ENCODE measurements at regions not wholly inside any gene's neighbourhood (a gene's known extent, or its start where the extent isn't known, plus 50 kb on each side); places are given as distances from the start of the nearest gene placed in this dataset.

DNA sequence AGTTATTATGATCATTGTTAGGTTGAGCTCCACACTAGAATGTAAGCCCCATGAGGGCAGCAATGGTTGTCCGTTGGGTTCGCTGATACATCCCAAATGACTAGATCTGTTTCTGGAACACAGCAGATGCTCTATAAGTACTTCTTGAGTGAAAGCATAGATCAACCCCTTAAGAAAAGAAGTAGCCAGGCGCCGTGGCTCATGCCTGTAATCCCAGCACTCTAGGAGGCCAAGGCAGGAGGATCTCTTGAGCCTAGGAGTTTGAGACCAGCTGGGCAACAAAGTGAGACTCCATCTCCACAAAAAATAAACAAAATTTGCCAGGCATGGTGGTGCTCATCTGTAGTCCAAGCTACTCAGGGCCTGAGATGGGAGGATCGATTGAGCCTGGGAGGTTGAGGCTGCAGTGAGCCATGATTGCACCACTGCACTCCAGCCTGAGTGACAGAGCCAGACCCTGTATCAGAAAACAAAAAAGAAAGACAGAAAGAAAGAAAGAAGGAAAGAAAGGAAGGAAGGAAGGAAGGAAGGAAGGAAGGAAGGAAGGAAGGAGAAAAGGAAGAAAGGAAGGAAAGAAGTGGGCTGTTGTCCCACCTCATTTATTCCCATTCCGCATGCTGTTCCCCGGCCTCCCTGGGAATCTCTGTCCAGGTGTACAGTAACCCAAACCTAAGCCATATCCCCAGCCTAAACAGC is 54.4 kb upstream of the RPL38 start:
- TF ChIP-seq POU2F2 (IDR thresholded peaks at IDR 0.05; ENCODE audit: low read depth, low read length): no peak
- no peak for TF ChIP-seq POLR2A (IDR thresholded peaks at IDR 0.05; ENCODE audit: low read depth, low read length)
- no peak for TF ChIP-seq POLR2AphosphoS5 (IDR thresholded peaks at IDR 0.05; ENCODE audit: low read depth, low read length)
- no peak for TF ChIP-seq PAX5 (IDR thresholded peaks at IDR 0.05; ENCODE audit: insufficient read depth, low read length, severe bottlenecking)
- FAIRE-seq: no peak
- no peak for DNase-seq (ENCODE audit: insufficient read length, low spot score)

DNA sequence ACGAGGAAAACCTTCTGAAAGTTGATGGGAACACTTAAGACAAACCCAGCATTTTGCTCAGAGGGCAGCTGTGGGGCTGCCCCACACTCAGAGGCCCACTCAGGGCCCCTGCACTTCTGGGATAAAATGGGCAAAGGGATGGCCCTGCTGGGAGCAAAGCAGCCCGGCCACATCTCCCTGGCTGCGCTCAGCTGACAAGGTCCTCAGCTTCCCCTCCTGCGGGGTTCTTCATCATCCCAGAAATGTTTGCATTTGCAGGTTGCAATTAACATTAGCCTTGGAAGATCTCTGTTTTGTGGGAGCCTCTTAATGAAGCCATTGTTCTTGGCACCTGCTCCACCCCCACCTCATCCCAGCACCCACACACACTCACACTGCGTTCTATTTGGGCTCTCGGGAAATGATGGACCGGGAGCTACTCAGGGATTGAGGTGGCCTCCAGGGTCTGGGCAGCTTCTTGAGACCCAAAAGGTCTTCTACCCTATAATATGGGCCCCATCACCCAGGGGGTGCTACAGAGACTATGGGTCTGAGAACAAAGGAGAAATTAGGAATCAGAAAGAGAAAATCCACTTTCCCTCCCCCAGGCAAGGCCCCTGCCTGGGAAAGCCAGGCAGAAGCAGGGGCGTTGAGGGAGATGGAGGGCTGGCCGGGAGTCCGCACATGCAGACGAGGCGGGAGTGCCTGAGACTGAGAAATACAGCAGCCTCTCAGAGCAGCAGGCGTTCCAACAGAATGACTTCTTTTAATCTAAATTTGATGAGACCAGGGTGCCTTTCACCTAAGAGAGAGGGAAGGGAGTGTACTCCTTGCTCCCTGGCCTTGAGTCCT is 53.7 kb upstream of the RPL38 start:
- DNase-seq (ENCODE audit: insufficient read length, low spot score) (no peak), FAIRE-seq (no peak)
- TF ChIP-seq TAF1 (IDR thresholded peaks at IDR 0.05; ENCODE audit: low read depth, low read length) (no peak), POU2F2 (IDR thresholded peaks at IDR 0.05; ENCODE audit: low read depth, low read length) (no peak), POLR2AphosphoS5 (IDR thresholded peaks at IDR 0.05; ENCODE audit: low read depth, low read length) (no peak), PAX5 (IDR thresholded peaks at IDR 0.05; ENCODE audit: insufficient read depth, low read length, severe bottlenecking) (no peak)

DNA sequence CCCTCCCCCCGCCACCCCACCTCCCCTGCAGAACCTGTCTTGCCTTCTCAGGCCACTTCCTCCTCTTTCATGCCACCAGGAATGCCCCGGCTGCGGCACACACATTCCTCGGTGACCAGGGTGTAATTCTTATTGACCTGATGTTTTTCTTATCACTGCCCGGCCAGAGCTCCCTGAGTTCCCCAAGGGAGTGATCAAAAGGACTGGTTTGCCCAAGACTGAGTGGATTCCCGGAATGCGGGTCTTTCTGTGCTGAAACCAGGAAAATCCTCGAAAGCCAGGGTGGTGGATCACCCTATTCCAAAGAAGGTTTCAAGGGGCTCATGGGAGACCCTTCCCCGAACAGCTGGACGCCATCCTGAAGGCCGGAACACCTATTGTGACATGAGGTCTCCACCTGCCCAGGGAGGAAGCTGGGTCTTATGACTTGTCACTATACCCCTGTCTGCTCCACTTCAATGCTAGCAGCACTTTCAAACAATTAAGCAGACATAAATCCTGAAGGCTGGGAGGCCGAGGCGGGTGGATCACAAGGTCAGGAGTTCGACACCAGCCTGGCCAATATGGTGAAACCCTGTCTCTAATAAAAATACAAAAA is 53.0 kb upstream of the RPL38 start:
- no peak for TF ChIP-seq SPI1 (IDR thresholded peaks at IDR 0.05; ENCODE audit: low read depth, low read length)
- no peak for TF ChIP-seq POU2F2 (IDR thresholded peaks at IDR 0.05; ENCODE audit: low read depth, low read length)
- no peak for TF ChIP-seq POLR2A (IDR thresholded peaks at IDR 0.05; ENCODE audit: low read depth, low read length)
- no peak for TF ChIP-seq TAF1 (IDR thresholded peaks at IDR 0.05; ENCODE audit: low read depth, low read length)
- no peak for TF ChIP-seq POLR2AphosphoS5 (IDR thresholded peaks at IDR 0.05; ENCODE audit: low read depth, low read length)
- TF ChIP-seq PAX5 (IDR thresholded peaks at IDR 0.05; ENCODE audit: insufficient read depth, low read length, severe bottlenecking): no peak
- no peak for FAIRE-seq
- no peak for DNase-seq (ENCODE audit: insufficient read length, low spot score)

DNA sequence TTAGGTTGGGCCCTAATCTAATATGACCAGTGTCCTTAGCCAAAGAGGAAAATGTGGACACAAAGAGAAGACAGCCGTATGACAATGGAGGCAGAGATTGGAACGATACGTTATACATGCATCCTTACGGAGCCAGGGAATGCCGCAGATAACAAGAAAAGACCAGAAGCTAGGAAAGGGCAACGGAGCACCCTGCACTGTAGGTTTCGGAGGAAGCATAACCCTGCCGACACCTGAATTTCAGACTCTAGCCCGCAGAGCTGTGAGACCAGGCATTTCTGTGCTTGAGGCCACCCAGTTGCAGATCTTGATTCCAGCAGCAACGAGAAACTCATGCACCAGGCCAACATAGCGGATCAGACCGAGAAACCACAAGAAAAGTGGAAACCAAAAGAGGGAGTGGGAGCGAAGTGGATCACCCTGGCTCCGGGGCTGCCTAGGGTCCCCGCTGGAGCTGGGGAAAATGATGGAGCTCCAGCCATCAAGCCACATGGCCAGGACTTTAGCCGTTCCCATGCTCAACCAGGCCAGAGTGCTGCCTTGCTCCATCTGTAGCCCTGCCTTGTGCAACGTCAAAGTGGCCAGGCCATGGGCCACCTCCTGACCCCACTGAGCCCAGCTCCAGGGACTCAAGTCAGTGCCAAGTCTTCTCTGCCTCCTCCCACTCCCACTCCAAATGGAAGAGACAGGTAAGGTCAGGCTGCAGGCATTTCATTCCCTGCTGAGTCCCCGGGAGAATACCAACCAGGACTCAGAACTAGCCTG is 51.7 kb upstream of the RPL38 start:
- FAIRE-seq: no peak

DNA sequence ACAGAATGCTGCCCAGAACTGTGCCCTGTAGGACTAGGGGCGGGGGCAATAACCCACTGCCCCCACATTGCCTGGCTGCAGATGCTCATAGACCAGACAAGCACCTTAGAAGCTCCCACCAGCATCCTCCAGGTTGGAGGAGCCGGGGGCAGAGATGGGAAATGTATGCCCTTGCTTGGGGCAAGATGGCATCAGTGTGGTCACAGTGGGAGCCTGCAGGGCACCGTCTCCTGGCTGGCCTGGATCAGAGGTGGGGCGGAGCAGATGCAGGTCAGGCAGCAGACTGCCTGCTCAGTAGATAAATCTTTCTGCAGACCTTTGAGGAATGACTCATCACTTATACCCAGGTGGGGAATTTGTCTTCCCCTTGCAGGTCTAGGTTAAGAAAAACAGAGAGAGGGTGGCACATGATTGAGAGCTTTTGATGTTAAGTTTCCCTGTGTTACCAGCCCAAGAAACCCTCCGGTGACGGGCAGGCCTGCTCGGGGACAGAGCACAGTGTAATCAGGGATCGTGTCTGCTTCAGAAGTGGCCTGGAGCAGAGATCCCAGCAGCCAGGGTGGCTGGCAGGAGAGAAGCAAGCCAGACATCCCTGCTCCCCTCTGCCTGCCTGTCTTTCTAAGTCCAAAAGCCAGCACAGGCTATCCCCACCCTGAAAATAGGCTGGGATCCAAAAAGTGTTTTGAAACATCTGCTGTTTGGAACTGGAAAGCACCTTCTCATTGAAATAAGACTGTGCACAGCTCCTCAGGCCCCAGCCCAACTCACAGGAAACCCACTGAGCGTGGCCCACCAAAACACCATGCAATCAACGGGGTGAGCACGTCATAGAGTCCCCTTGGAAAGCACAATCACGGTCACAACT is 50.7 kb upstream of the RPL38 start:
- TF ChIP-seq TAF1 (IDR thresholded peaks at IDR 0.05; ENCODE audit: low read depth, low read length): no peak
- TF ChIP-seq POLR2AphosphoS5 (IDR thresholded peaks at IDR 0.05; ENCODE audit: low read depth, low read length): no peak
- no peak for TF ChIP-seq SPI1 (IDR thresholded peaks at IDR 0.05; ENCODE audit: low read depth, low read length)
- no peak for TF ChIP-seq PAX5 (IDR thresholded peaks at IDR 0.05; ENCODE audit: insufficient read depth, low read length, severe bottlenecking)
- TF ChIP-seq POU2F2 (IDR thresholded peaks at IDR 0.05; ENCODE audit: low read depth, low read length): no peak
- no peak for TF ChIP-seq POLR2A (IDR thresholded peaks at IDR 0.05; ENCODE audit: low read depth, low read length)
- DNase-seq (ENCODE audit: insufficient read length, low spot score) (no peak), FAIRE-seq (no peak)

More for the DNA sequence above, 51.7 kb upstream of the RPL38 start:
- TF ChIP-seq TAF1 (IDR thresholded peaks at IDR 0.05; ENCODE audit: low read depth, low read length) (no peak), POLR2AphosphoS5 (IDR thresholded peaks at IDR 0.05; ENCODE audit: low read depth, low read length) (no peak), POLR2A (IDR thresholded peaks at IDR 0.05; ENCODE audit: low read depth, low read length) (no peak), SPI1 (IDR thresholded peaks at IDR 0.05; ENCODE audit: low read depth, low read length) (no peak), POU2F2 (IDR thresholded peaks at IDR 0.05; ENCODE audit: low read depth, low read length) (no peak), PAX5 (IDR thresholded peaks at IDR 0.05; ENCODE audit: insufficient read depth, low read length, severe bottlenecking) (no peak)
- no peak for DNase-seq (ENCODE audit: insufficient read length, low spot score)

DNA sequence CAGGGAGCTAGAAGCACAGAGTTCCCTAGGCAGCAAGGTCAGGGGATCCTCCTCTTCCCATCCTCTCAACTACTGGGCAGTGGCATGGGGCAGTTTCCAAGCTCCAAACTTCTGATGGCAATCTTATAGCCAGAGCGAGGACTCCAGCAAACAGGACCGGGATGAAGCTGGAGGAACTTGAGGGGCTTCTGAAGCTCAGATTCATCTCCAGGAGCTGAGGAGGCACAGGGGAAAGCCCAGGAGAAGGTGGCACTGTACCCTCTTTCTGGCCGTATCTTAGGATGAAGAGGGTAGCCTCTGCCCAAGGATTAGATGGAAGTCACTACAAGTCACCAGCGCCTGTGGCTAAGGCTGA is 50.0 kb upstream of the RPL38 start:
- TF ChIP-seq SPI1 (IDR thresholded peaks at IDR 0.05; ENCODE audit: low read depth, low read length) (no peak), POLR2AphosphoS5 (IDR thresholded peaks at IDR 0.05; ENCODE audit: low read depth, low read length) (no peak), TAF1 (IDR thresholded peaks at IDR 0.05; ENCODE audit: low read depth, low read length) (no peak), POU2F2 (IDR thresholded peaks at IDR 0.05; ENCODE audit: low read depth, low read length) (no peak), PAX5 (IDR thresholded peaks at IDR 0.05; ENCODE audit: insufficient read depth, low read length, severe bottlenecking) (no peak), POLR2A (IDR thresholded peaks at IDR 0.05; ENCODE audit: low read depth, low read length) (no peak)
- DNase-seq (ENCODE audit: insufficient read length, low spot score) (no peak), FAIRE-seq (no peak)

Data from GM12891 (cell line).